SJCRH30 (cell line): ENCODE measurements at regions not wholly inside any gene's neighbourhood (a gene's known extent, or its start where the extent isn't known, plus 50 kb on each side); places are given as distances from the start of the nearest gene placed in this dataset.

Experiments used
- DNase-seq, 2 experiments: peaks; one replicate each; pipeline ENCODE4 v3.0.0-alpha.2; 2015 to 2020
- H3K27ac ChIP-seq: fragments of 250-450 bp; sonication (Bioruptor Pico); 2 replicates; pipeline ENCODE4 v1.5.1; 2020; ENCODE audit warnings: mild to moderate bottlenecking, moderate library complexity
- H3K27me3 ChIP-seq: fragments of 250-450 bp; sonication (Bioruptor Pico); 2 replicates; pipeline ENCODE4 v1.5.1; 2020; ENCODE audit warnings: mild to moderate bottlenecking, moderate library complexity
- H3K36me3 ChIP-seq: fragments of 250-450 bp; sonication (Bioruptor Pico); 2 replicates; pipeline ENCODE4 v1.5.1; 2020; ENCODE audit warnings: mild to moderate bottlenecking, moderate library complexity
- H3K4me1 ChIP-seq: fragments of 250-450 bp; sonication (Bioruptor Pico); 2 replicates; pipeline ENCODE4 v1.5.1; 2020; ENCODE audit warnings: mild to moderate bottlenecking, moderate library complexity
- H3K4me3 ChIP-seq: fragments of 250-450 bp; sonication (Bioruptor Pico); 2 replicates; pipeline ENCODE4 v1.5.1; 2020; ENCODE audit warnings: mild to moderate bottlenecking, moderate library complexity
- H3K9me3 ChIP-seq: fragments of 250-450 bp; sonication (Bioruptor Pico); replicated peaks from 2 replicates; pipeline ENCODE4 v1.5.1; 2020; ENCODE audit warnings: mild to moderate bottlenecking, moderate library complexity

GRCh38 chr12:118611295-118611694 lies 234.9 kb downstream of the SUDS3 start:
- DNase-seq, result no peak

GRCh38 chr12:118611770-118612169 lies 235.4 kb downstream of the SUDS3 start:
- no peaks in the 10 kb centered on the region for H3K9me3 ChIP-seq
- H3K36me3 ChIP-seq, result no peaks in the 10 kb centered on the region
- H3K4me1 ChIP-seq, result no peaks in the 10 kb centered on the region
- no peak overlapping the region for H3K27ac ChIP-seq
- H3K4me3 ChIP-seq, result no peak overlapping the region
- DNase-seq, result no peak
- no peaks in the 10 kb centered on the region for H3K27me3 ChIP-seq

More at GRCh38 chr12:118611295-118611694, 234.9 kb downstream of the SUDS3 start:
- no peak overlapping the region for H3K27ac ChIP-seq
- no peaks in the 10 kb centered on the region for H3K9me3 ChIP-seq
- H3K36me3 ChIP-seq, result no peaks in the 10 kb centered on the region
- H3K4me3 ChIP-seq, result no peak overlapping the region
- no peaks in the 10 kb centered on the region for H3K27me3 ChIP-seq
- H3K4me1 ChIP-seq, result no peaks in the 10 kb centered on the region

DNA sequence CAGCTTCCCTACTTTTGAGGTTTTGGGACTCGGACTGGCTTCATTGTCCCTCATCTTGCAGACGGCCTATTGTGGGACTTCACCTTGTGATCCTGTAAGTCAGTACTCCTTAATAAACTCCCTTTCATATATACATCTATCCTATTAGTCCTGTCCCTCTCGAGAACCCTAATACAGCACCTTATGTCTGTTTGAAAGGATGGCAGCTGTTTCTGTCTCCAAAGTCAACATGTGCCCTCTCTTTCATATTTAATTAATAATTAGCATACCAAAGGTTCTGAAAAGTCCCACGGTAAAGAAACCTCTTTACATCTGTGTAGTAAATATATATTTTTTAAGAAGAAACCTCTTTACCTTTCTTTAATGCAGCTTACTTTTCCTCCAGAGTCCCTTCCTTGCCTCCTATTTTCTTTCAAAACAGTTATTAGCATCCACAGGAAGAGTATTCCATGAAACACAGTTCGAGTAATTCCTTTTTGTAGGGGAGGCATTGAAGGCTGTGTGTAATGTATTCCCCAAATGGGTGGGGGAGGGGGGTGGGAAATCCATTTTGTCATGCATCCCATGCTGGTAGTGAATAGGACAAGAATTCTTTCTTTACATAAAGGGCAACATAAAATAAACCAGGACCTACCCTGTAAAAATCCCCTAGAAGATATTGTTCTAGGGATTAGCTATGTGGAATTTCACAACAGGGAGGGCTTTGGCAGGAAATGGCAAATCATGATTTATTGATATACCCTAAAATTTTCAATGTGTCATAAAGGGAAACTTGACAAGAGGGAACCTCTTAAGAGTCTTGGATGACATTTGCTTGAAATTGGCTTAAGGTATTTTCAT lies 241.5 kb downstream of the SUDS3 start:
- Histone ChIP-seq H3K4me3 (no peak overlapping the region), H3K27ac (no peak overlapping the region), H3K27me3 (no peaks in the 10 kb centered on the region), H3K9me3 (no peaks in the 10 kb centered on the region), H3K36me3 (no peaks in the 10 kb centered on the region), H3K4me1 (no peaks in the 10 kb centered on the region)
- no peak for DNase-seq

DNA sequence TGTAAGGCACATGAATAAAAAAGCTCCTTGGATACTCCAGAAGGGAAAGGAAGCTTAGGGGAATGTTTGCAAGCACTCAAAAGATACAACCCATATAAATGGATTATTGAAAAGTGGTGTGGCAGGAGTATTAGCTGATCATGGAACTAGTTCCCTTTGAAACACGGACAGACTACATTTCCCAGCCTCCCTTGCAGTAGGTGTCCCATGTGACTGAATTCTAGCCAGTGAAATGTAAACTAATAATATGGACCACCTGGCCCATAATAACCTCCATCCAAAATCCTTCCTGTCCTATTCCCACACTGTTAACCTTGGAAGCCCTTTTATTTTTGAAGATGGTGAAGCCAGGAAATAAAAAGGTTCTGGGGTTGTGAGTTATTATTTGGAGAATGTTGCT lies 242.3 kb downstream of the SUDS3 start:
- Histone ChIP-seq H3K36me3 (no peaks in the 10 kb centered on the region), H3K27me3 (no peaks in the 10 kb centered on the region), H3K9me3 (no peaks in the 10 kb centered on the region), H3K4me3 (no peak overlapping the region), H3K27ac (no peak overlapping the region), H3K4me1 (no peaks in the 10 kb centered on the region)
- no peak for DNase-seq

DNA sequence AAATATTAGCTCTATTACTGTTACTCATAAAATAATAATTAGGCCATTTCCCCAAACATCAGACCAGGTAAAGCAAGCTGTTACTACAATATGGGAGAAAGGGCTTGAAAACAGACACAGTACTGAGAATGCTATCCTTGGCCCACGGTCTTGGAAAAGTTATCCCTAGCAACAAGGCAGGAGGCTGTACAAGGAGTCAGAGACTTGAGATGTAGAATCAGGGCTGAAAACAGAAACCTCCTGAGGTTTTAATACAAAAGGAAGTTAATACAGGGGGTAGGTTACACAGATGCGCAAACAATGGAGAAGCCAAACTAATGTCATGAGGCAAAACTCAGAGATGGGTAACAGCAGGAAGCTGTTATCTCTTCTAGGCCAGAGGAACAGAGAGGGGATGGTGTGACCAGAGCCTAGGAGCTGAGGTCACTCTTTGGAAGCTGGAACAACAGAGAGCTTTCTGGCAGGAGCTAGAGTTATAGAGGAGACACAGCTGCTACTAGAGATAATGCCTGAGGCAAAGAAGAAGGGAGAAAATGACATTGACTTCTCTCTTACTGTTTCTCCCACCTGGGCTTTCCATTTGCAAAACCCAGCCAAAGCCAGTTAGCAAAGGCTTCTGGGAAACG lies 248.8 kb downstream of the SUDS3 start:
- Histone ChIP-seq H3K27ac (no peak overlapping the region), H3K9me3 (no peaks in the 10 kb centered on the region), H3K27me3 (no peaks in the 10 kb centered on the region), H3K36me3 (no peaks in the 10 kb centered on the region), H3K4me3 (no peak overlapping the region), H3K4me1 (no peaks in the 10 kb centered on the region)
- peak in 1 of 2 experiments; percentile 8 for DNase-seq

DNA sequence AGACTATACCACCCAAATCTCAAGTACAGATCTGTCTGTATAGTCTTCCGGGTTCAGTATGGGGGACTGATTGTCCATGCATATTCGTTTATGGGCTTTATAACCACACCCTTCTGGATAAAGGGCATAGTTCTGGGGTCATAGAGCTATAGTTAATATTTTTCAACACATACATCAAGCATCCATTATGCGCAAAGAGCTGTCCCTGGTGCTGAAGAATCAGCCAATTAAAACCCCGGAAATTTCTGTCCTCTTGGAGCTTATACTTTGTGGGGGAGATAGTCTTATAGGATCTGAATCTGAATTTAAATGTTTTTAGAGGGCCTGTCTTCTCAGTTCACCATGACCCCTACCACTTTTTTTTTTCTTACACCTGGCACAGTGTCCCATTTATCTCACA lies 256.7 kb downstream of the SUDS3 start:
- peak; percentile 20 to 60 for DNase-seq
- no peak overlapping the region for H3K27ac ChIP-seq
- H3K36me3 ChIP-seq, result no peaks in the 10 kb centered on the region
- H3K4me3 ChIP-seq, result no peak overlapping the region
- H3K9me3 ChIP-seq, result no peaks in the 10 kb centered on the region
- no peaks in the 10 kb centered on the region for H3K4me1 ChIP-seq
- no peaks in the 10 kb centered on the region for H3K27me3 ChIP-seq

DNA sequence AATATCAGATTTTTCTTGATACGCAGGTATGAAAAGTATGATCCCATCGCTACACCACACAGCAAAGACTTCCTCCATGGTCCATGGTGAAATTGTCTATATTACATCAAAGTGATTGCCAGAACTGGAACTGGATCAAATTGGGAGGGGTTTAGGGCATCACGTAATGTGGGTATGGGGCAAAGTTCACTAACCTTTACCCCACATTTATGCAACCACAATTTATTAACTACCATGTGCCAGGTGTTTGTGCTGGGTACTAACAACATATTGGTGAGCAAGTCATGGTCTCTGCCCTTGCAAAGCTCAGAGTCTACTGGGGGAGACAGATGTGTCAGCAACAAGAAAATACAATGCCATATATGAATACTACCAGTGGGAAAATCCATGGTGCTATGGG lies 258.9 kb downstream of the SUDS3 start:
- no peak overlapping the region for H3K27ac ChIP-seq
- no peak for DNase-seq
- no peaks in the 10 kb centered on the region for H3K36me3 ChIP-seq

GRCh38 chr12:118637767-118638370 lies 261.5 kb downstream of the SUDS3 start:
- Histone ChIP-seq H3K9me3 (no peaks in the 10 kb centered on the region), H3K4me3 (no peak overlapping the region), H3K4me1 (no peaks in the 10 kb centered on the region), H3K27ac (no peak overlapping the region), H3K36me3 (no peaks in the 10 kb centered on the region), H3K27me3 (no peaks in the 10 kb centered on the region)
- no peak for DNase-seq

More for the DNA sequence above, 258.9 kb downstream of the SUDS3 start:
- Histone ChIP-seq H3K27me3 (no peaks in the 10 kb centered on the region), H3K4me3 (no peak overlapping the region), H3K9me3 (no peaks in the 10 kb centered on the region), H3K4me1 (no peaks in the 10 kb centered on the region)

DNA sequence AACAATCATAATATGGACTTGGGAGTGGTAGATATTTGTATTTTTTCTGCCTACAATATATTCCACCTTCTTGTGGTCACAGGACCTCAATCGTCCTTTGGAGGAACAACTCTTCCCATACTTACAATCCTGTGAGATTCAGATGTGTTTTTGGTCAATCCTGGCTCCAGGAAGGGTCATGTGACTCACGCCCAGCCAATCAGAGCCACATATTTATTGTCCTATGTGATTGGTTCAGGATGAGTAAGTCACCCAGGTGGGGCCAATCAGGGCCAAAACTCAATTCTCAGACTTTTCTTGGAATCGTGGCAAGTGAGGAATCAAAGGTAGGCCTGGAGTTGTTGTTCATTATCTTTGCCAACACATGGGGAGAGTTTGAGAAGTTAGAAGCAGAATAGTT lies 264.9 kb downstream of the SUDS3 start:
- no peaks in the 10 kb centered on the region for H3K4me1 ChIP-seq
- H3K36me3 ChIP-seq, result no peaks in the 10 kb centered on the region
- DNase-seq, result no peak
- H3K4me3 ChIP-seq, result no peak overlapping the region
- no peaks in the 10 kb centered on the region for H3K9me3 ChIP-seq
- H3K27ac ChIP-seq, result no peak overlapping the region
- no peaks in the 10 kb centered on the region for H3K27me3 ChIP-seq

GRCh38 chr12:118645219-118645618 lies 268.9 kb downstream of the SUDS3 start:
- no peak overlapping the region for H3K4me3 ChIP-seq
- no peaks in the 10 kb centered on the region for H3K27me3 ChIP-seq
- H3K36me3 ChIP-seq, result no peaks in the 10 kb centered on the region
- no peak overlapping the region for H3K27ac ChIP-seq
- DNase-seq, result peak; percentile 67 to 80
- H3K9me3 ChIP-seq, result no peaks in the 10 kb centered on the region
- no peaks in the 10 kb centered on the region for H3K4me1 ChIP-seq

- Histone ChIP-seq H3K27ac (no peak overlapping the region), H3K9me3 (no peaks in the 10 kb centered on the region), H3K4me1 (no peaks in the 10 kb centered on the region), H3K36me3 (no peaks in the 10 kb centered on the region), H3K4me3 (no peak overlapping the region), H3K27me3 (no peaks in the 10 kb centered on the region)
- DNase-seq, result no peak
Observed at GRCh38 chr12:118649765-118650585, 273.6 kb downstream of the SUDS3 start.

- Histone ChIP-seq H3K27ac (no peak overlapping the region), H3K9me3 (no peaks in the 10 kb centered on the region), H3K4me3 (no peak overlapping the region), H3K36me3 (no peaks in the 10 kb centered on the region), H3K4me1 (no peaks in the 10 kb centered on the region), H3K27me3 (no peaks in the 10 kb centered on the region)
- peak in 1 of 2 experiments; percentile 9 for DNase-seq
Observed at GRCh38 chr12:118650586-118650960, 274.2 kb downstream of the SUDS3 start.

DNA sequence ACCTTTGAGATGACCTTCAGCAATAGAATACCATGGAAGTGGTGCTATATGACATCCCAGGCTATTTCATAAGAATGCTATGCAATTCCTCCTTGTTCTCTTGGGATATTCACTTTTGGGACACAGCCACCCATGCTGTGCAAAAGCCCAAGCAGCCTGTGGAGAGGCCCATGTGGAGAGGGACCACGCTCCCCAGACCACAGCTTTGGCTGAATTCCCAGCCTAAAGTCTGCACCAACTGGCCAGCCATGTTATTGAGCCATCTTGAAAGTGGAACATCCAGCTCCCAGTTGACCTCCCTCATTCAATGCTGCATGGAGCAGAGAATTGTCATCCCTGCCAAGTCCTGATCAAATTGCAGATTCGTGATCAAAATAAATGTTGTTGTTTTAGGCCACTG lies 275.1 kb downstream of the SUDS3 start:
- peak; percentile 7 to 20 for DNase-seq
- H3K4me3 ChIP-seq, result no peak overlapping the region

GRCh38 chr12:118655588-118655987 lies 279.2 kb downstream of the SUDS3 start:
- H3K4me3 ChIP-seq, result no peak overlapping the region
- H3K9me3 ChIP-seq, result no peaks in the 10 kb centered on the region
- no peak overlapping the region for H3K27ac ChIP-seq
- DNase-seq, result no peak
- no peaks in the 10 kb centered on the region for H3K36me3 ChIP-seq
- no peaks in the 10 kb centered on the region for H3K4me1 ChIP-seq
- no peaks in the 10 kb centered on the region for H3K27me3 ChIP-seq

More for the DNA sequence above, 275.1 kb downstream of the SUDS3 start:
- Histone ChIP-seq H3K27me3 (no peaks in the 10 kb centered on the region), H3K36me3 (no peaks in the 10 kb centered on the region), H3K27ac (no peak overlapping the region), H3K4me1 (no peaks in the 10 kb centered on the region), H3K9me3 (no peaks in the 10 kb centered on the region)
